Stromal cell of bone marrow (primary cell): ENCODE measurements at regions not wholly inside any gene's neighbourhood (a gene's known extent, or its start where the extent isn't known, plus 50 kb on each side); places are given as distances from the start of the nearest gene placed in this dataset.
"Not testable (repeated sequence)": the region's sequence is repeated elsewhere in the genome, so short reads cannot be mapped to it uniquely, and the experiment has no call there.

Experiments
- DNase-seq: peaks from one replicate; pipeline ENCODE4 v3.0.0-alpha.2; 2012; ENCODE audit warnings: low read depth

DNA sequence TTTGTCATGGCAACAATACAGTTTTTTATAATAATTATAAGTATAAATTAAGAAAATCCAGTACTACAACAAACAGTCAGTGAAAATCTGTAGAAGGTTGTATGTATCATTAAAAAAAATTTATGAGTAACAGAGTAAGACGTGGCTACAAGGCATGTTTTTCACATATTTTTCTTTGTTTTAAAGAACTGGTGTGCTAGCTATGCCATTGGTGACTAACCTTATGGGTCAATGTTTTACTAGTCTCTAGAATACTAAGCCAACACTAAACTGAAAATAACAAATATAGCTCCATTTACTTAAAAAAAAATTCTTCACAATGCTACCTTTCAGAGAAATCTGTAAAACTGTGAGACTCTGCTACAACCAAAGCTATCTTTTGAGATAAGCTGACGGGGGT, 261.5 kb downstream of the ADGRL2 start:
- DNase-seq = no peak

DNA sequence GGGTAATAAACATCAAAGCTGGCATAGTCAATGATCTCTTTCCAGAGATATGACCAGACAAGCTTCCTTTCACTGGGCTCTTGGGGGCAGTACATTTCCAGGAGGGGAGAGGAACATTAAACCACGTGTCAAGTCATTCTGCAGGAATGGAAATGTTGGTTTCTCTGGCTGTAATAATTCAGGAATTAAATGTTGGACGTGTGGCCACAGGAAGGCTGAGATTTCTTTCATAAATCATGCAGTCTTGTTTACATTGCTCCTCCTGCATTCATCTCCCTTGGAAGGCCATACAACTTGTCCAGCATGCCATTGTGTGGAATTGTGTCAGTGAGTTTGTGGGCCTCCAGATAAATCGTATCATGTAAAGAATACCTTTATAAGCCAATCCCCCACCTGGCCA, 259.2 kb downstream of the ADGRL2 start:
- DNase-seq = no peak

DNA sequence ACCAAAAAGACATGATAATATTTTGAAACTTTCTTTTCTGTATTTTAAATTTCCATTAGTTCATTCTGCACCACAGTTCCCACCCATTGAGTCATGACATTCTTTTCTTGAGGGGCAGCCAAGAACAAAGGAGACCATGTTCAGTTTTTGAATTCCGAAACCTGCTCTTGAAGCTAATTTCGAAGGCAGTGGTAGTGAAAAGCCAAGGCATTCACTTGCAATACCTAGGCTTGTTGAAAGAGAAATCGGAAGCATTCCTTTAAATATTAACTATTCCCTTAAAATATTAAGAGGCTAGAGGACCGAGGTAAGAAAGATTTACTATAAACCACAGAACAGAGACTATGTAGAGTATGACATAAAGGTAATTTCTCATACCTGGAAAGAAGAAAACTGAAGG, 256.3 kb downstream of the ADGRL2 start:
- DNase-seq = no peak

GRCh38 chr1:82055375-82055774, 254.6 kb downstream of the ADGRL2 start:
- DNase-seq = not testable (repeated sequence)

DNA sequence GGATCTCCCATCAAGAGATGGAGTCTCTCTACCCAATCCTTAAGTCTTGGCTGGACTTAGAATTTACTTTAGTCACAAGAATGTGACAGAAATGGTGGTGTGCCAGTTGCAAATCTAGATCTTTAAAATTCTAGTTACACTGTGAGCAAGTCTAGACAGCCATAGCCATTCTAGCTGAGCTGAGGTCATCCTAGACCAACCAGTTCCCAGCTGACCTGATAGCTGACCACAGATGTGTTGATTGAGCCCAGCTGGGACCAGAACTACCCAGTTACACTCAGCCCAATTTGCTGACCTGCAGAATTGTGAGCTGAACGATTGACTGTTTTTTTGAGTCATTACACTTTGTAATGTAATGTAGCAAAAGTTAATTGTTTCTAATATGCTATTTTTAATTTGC, 251.8 kb downstream of the ADGRL2 start:
- DNase-seq = no peak

DNA sequence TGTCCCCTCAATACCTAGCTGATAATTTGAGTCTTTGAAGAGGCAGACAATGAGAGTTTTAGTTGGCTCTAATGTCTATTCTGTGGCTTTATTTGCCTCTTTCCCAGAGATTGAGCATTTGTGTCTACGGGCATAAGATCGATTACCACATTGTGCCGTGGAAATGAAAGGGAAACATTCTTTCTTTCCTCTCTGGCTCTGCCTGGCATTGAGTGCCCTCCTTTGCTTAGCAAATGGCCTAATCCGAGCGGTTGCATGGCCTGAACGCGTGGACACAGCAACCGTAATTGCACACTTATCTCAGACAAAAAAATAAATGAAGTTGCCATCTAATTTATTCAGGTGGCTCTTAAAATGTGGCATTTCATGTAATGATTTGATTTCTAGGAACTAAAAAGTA, 247.9 kb downstream of the ADGRL2 start:
- DNase-seq = no peak

DNA sequence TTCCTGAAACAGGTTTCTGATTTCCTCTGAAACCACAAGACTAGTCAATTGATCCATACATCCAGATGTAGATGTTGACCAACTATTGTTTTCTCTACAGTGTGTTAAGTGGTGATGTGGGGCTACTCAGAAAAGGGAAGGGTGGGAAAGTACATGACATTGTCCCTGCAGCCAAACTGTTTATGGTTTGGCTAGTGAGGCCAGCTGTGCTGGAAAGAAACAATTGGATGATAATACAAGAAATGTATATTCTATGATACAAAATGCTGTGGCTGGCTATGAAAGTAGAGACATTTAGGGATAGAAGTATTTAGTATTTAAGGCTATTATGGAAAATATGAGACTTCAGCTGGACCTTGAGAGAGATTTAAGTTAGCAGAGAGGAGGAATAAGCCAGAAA, 244.5 kb downstream of the ADGRL2 start:
- DNase-seq = no peak

- no peak for DNase-seq
Observed at GRCh38 chr1:82044536-82044935, 243.8 kb downstream of the ADGRL2 start.

DNA sequence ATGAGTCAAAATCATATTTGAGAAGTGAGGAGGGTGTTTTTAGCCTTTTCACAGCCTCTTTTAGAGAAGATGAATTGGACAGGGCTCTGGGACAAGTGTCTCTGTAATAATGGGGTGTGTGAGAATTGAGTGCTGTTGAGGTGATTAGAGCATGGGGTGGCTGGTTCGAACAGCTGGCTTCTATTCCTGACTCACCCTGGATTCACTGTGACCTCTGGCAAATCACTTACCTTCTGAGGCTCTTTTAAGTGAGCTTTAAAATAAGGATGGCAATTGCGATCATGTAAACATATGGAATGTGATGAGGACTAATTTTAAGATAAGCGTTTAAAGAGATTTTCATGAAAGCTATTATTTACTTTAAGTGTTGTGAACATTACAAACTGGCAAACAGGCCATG, 243.4 kb downstream of the ADGRL2 start:
- DNase-seq = no peak

DNA sequence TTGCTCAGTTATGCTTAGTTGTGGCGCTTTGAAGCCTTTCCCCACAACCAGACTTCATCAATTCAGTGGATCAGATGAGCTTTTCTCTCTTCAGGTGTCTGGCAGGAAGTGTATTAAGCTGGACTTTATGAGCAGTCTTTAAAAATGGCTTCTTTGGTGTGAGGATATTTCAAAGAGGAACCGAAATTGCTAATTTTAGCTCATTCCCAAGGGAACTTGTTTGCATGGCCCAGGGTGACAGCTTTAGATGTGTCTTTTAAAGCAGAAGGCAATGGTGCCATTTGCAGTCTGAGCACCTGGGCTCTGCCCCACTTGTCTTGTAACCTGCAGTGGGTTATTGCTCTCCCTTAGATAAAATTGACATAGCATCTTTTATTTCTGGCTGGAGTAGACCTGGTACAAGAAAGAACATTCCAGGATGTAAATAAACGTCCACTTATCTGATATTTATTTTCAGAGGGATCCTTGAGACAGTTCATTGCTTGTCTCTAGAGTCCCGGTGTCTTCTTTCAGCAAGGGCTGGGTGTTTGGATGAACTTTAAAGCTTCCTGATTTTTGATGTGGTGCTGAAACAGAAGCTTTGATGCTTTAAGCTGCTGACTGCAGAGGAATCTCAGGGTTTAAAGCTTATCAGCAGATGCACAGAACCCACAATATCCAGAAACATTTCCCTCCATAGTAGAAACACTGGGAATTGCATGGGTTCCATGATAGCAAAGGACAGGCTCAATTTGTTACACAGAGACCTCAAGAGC, 241.7 kb downstream of the ADGRL2 start:
- no peak for DNase-seq
